ENCODE measurements at regions not wholly inside any gene's neighbourhood (a gene's known extent, or its start where the extent isn't known, plus 50 kb on each side); places are given as distances from the start of the nearest gene placed in this dataset.

DNA sequence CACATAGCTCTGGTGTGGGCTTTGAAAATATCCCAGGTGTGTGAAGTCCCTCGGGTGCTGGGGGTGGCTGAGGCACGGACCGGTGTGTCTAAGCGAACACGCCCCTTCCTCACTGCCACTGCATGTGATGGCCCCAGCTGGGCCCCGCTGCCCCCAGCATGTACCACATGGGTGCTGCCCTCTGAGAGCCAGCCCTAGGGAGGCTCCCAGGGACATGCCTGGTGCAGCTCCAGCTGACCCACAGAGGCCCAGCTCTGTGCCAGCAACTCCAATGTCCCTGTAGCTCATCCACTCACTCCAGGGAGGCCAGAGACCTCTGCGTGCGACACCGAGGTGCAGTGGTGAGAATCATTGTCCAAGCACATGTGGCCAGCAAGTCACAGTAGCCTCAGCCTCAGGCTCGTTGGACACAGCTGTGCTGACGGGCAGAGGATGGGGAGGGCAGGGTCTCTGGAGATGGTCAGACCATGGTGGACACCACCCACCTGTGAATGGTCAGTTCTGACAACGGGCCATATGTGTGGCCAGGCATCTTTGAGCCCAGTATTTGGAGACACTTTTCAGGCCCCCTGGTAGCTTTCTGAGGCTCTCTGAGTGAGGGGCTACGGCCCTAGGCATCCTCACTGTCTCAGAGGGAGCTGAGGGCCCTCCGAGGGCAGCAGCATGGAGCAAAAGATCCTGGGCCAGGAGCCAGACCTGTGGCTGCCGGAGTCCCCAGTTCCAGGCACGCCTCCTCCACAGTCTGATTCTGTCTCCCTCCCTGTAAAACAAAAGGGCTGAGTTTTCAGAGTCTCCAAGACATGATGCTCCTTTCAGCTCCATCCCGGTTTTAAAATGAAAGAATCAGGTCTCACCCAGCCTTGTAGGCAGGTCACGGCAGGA is 220.7 kb downstream of the NDUFA10 start:
- DNase-seq, result no peak
- TF ChIP-seq, protein P1, sequence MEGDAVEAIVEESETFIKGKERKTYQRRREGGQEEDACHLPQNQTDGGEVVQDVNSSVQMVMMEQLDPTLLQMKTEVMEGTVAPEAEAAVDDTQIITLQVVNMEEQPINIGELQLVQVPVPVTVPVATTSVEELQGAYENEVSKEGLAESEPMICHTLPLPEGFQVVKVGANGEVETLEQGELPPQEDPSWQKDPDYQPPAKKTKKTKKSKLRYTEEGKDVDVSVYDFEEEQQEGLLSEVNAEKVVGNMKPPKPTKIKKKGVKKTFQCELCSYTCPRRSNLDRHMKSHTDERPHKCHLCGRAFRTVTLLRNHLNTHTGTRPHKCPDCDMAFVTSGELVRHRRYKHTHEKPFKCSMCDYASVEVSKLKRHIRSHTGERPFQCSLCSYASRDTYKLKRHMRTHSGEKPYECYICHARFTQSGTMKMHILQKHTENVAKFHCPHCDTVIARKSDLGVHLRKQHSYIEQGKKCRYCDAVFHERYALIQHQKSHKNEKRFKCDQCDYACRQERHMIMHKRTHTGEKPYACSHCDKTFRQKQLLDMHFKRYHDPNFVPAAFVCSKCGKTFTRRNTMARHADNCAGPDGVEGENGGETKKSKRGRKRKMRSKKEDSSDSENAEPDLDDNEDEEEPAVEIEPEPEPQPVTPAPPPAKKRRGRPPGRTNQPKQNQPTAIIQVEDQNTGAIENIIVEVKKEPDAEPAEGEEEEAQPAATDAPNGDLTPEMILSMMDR (IDR thresholded peaks at IDR 0.05; ENCODE audit: unreplicated experiment), result no peak
- H3K27me3 Mint-ChIP-seq (ENCODE audit: unreplicated experiment), result peaks cover 71% of the 10 kb centered on the region
- BruUV-seq (replicated peaks), result no TSS peak
- H3K36me3 Mint-ChIP-seq (ENCODE audit: insufficient read depth, unreplicated experiment), result no peaks in the 10 kb centered on the region
- H3K4me1 Mint-ChIP-seq (ENCODE audit: low read depth, unreplicated experiment), result no peaks in the 10 kb centered on the region
- CTCF ChIA-PET, result no interaction called here
- no peak overlapping the region for H3K27ac Mint-ChIP-seq (ENCODE audit: unreplicated experiment)
- H3K9me3 Mint-ChIP-seq (ENCODE audit: low read depth, unreplicated experiment), result peaks cover 3% of the 10 kb centered on the region
- H3K4me3 Mint-ChIP-seq (ENCODE audit: low read depth, unreplicated experiment), result no peak overlapping the region
- intact Hi-C loops (cut with micrococcal nuclease; ENCODE audit: unreplicated experiment), result no loop called here

DNA sequence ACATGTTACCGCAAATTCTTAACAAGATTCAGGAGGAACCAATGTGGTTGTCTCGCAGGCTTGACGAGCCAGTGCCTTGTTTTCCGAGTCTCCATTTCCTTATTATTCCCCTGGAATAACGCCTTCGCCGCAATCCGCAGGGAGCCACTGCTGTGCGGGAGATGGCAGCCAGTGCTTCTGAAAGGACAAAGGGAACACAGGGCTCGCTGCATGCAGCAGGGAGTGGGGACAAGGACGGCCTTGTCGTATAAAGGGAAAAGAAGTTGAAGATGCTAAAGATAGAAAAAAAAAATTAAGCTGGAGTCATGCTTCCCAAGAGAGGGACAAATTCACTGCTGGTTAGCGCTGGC is 221.4 kb downstream of the NDUFA10 start:
- CTCF ChIA-PET, result interaction anchor here (1.0 kb wide), 1 partner anchor 13 kb away, joined by 3 read pairs; no protein-coding TSS in a partner anchor
- no peak for DNase-seq
- peaks cover 64% of the 10 kb centered on the region for H3K27me3 Mint-ChIP-seq (ENCODE audit: unreplicated experiment)
- TF ChIP-seq, protein P1 (IDR thresholded peaks at IDR 0.05; ENCODE audit: unreplicated experiment), result no peak
- H3K9me3 Mint-ChIP-seq (ENCODE audit: low read depth, unreplicated experiment), result peaks cover 3% of the 10 kb centered on the region
- no peaks in the 10 kb centered on the region for H3K4me1 Mint-ChIP-seq (ENCODE audit: low read depth, unreplicated experiment)
- no TSS peak for BruUV-seq (replicated peaks)
- no peaks in the 10 kb centered on the region for H3K36me3 Mint-ChIP-seq (ENCODE audit: insufficient read depth, unreplicated experiment)
- intact Hi-C loops (cut with micrococcal nuclease; ENCODE audit: unreplicated experiment), result no loop called here
- H3K4me3 Mint-ChIP-seq (ENCODE audit: low read depth, unreplicated experiment), result no peak overlapping the region
- H3K27ac Mint-ChIP-seq (ENCODE audit: unreplicated experiment), result no peak overlapping the region

DNA sequence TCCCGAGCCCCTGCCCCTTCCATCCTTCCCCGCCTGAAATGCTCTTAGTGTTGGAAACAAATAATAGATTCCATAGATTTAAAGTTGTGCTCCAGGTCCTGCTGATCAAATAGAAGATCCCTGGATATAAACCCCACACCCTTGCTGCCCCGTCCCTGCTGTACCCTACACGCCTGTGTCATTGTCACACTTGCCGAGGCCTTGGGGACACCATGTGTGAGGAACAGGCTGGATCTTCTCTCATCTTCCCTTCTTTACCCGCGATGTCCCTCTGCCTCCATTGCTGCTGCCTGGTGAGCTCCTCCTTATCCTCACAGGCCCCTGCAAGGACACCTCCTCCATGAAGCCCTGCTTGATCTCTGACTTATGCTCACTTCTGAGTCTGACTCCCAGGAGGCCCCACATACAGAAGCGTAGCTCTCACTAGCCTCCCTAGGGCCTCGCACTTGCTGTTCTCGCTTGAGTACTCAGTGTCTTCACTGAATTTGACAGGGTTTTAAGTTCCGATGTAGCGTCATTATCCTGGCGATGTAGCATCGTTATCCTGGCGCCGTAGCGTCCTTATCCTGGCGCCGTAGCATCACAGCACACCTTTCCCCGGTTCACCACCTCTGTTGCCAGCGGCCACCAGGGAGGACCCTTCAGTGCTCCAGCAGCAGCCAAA is 221.9 kb downstream of the NDUFA10 start:
- no peak for DNase-seq
- TF ChIP-seq, protein P1 (IDR thresholded peaks at IDR 0.05; ENCODE audit: unreplicated experiment), result no peak
- intact Hi-C loops (cut with micrococcal nuclease; ENCODE audit: unreplicated experiment), result no loop called here
- Mint-ChIP-seq H3K36me3 (ENCODE audit: insufficient read depth, unreplicated experiment) (no peaks in the 10 kb centered on the region), H3K9me3 (ENCODE audit: low read depth, unreplicated experiment) (peaks cover 3% of the 10 kb centered on the region), H3K4me1 (ENCODE audit: low read depth, unreplicated experiment) (no peaks in the 10 kb centered on the region), H3K27me3 (ENCODE audit: unreplicated experiment) (peaks cover 59% of the 10 kb centered on the region), H3K4me3 (ENCODE audit: low read depth, unreplicated experiment) (no peak overlapping the region), H3K27ac (ENCODE audit: unreplicated experiment) (no peak overlapping the region)
- CTCF ChIA-PET, result interaction anchor here (1.0 kb wide), 1 partner anchor 13 kb away, joined by 3 read pairs; no protein-coding TSS in a partner anchor
- no TSS peak for BruUV-seq (replicated peaks)

DNA sequence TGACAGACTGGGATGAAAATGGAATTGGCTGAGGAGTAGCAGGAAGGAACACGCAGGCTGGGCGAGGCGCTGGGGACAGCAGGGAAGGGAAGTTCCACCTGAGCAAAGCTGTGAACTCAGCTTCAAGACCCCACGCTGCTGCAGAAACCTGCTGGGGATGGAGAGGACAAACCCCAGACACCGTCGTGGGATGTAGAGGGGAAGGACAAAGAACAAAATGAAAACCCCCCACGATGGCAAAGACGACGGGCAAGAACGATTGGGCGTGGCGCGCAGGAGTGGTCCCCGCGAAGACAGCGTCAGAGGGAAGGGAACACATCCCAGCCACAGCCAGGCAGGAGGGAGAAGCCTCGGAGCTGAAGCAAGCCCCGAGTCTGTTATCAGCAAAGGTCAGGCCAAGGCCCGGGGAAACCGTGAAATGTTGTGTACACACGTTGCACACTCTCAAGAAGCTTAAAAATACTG is 222.9 kb downstream of the NDUFA10 start:
- Mint-ChIP-seq H3K27me3 (ENCODE audit: unreplicated experiment) (peaks cover 49% of the 10 kb centered on the region), H3K4me3 (ENCODE audit: low read depth, unreplicated experiment) (no peak overlapping the region), H3K36me3 (ENCODE audit: insufficient read depth, unreplicated experiment) (no peaks in the 10 kb centered on the region), H3K9me3 (ENCODE audit: low read depth, unreplicated experiment) (peaks cover 4% of the 10 kb centered on the region), H3K4me1 (ENCODE audit: low read depth, unreplicated experiment) (no peaks in the 10 kb centered on the region), H3K27ac (ENCODE audit: unreplicated experiment) (no peak overlapping the region)
- intact Hi-C loops (cut with micrococcal nuclease; ENCODE audit: unreplicated experiment), result no loop called here
- TF ChIP-seq, protein P1 (IDR thresholded peaks at IDR 0.05; ENCODE audit: unreplicated experiment), result no peak
- CTCF ChIA-PET, result no interaction called here
- no peak for DNase-seq
- BruUV-seq (replicated peaks), result no TSS peak
